GM19455 (cell line): ENCODE measurements at regions not wholly inside any gene's neighbourhood (a gene's known extent, or its start where the extent isn't known, plus 50 kb on each side); places are given as distances from the start of the nearest gene placed in this dataset.

Source experiments
- ATAC-seq: cut with Tn5 transposase; IDR thresholded peaks from one replicate; pipeline ENCODE4 v1.9.1; 2021; ENCODE audit not compliant: unreplicated experiment

- ATAC-seq = peak; percentile 75
These were observed 151.7 kb upstream of the TBL1X start for GRCh38 chrX:9312922-9313867.

- ATAC-seq = no peak
These were observed 149.8 kb upstream of the TBL1X start for GRCh38 chrX:9315086-9315485.

GRCh38 chrX:9316096-9316495 lies 148.8 kb upstream of the TBL1X start:
- ATAC-seq = no peak

- no peak for ATAC-seq
These were observed 147.7 kb upstream of the TBL1X start for GRCh38 chrX:9317176-9317575.

- no peak for ATAC-seq
These were observed 146.6 kb upstream of the TBL1X start for GRCh38 chrX:9318213-9318612.

- ATAC-seq = no peak
These were observed 146.1 kb upstream of the TBL1X start for GRCh38 chrX:9318766-9319165.

- no peak for ATAC-seq
These were observed 143.9 kb upstream of the TBL1X start for GRCh38 chrX:9320940-9321339.

GRCh38 chrX:9324676-9325075 lies 140.2 kb upstream of the TBL1X start:
- ATAC-seq = no peak

- no peak for ATAC-seq
These were observed 138.5 kb upstream of the TBL1X start for GRCh38 chrX:9326369-9326768.

GRCh38 chrX:9327086-9327746 lies 137.6 kb upstream of the TBL1X start:
- ATAC-seq = no peak

- ATAC-seq = no peak
These were observed 137.1 kb upstream of the TBL1X start for GRCh38 chrX:9327747-9328145.

- no peak for ATAC-seq
These were observed 135.8 kb upstream of the TBL1X start for GRCh38 chrX:9329056-9329455.

- ATAC-seq = no peak
These were observed 134.4 kb upstream of the TBL1X start for GRCh38 chrX:9330249-9330982.

GRCh38 chrX:9333873-9334560 lies 130.8 kb upstream of the TBL1X start:
- no peak for ATAC-seq

- no peak for ATAC-seq
These were observed 129.6 kb upstream of the TBL1X start for GRCh38 chrX:9335251-9335650.

- no peak for ATAC-seq
These were observed 128.4 kb upstream of the TBL1X start for GRCh38 chrX:9336456-9336855.

- no peak for ATAC-seq
These were observed 127.8 kb upstream of the TBL1X start for GRCh38 chrX:9337046-9337445.

- no peak for ATAC-seq
These were observed 125.9 kb upstream of the TBL1X start for GRCh38 chrX:9338986-9339385.

GRCh38 chrX:9339603-9340491 lies 125.0 kb upstream of the TBL1X start:
- ATAC-seq = no peak
